Breast epithelium (tissue), 3 donors: ENCODE measurements at regions not wholly inside any gene's neighbourhood (a gene's known extent, or its start where the extent isn't known, plus 50 kb on each side); places are given as distances from the start of the nearest gene placed in this dataset.

Experiments
- POLR2A ChIP-seq: fragments of 450-650 bp; IDR thresholded peaks from one replicate; pipeline ENCODE4 v1.6.1; 2016; ENCODE audit warnings: antibody characterized with exemption, mild to moderate bottlenecking, moderate library complexity
- POLR2AphosphoS5 ChIP-seq, 3 donors: sonication (generic); formaldehyde crosslinking; IDR thresholded peaks; one replicate each; pipeline ENCODE4 v1.6.1; 2017; ENCODE audit warnings: antibody characterized with exemption in 3 of 3
- TF ChIP-seq, protein P1 (sequence below), 3 donors: fragments of 450-650 bp; IDR thresholded peaks; one replicate each; pipeline ENCODE4 v1.5.1; 2016 to 2017; ENCODE audit warnings: antibody characterized with exemption in 3 of 3, mild to moderate bottlenecking in 3 of 3, moderate library complexity in 3 of 3

DNA sequence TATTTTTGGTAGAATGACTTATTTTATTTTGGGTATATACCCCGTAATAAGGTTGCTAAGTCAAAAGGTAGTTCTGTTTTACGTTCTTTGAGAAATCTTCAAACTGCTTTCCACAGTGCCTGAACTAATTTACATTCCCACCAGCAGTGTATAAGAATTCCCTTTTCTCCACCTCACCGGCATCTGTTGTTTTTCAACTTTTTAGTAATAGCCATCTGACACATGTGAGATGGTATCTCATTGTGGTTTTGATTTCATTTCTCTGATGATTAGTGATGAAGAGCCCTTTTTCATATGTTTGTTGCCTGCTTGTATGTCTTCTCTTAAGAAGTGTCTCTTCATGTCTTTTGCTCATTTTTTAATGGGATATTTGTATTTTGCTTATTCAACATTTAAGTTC lies 215.2 kb upstream of the TFPI start:
- TF ChIP-seq, protein P1, sequence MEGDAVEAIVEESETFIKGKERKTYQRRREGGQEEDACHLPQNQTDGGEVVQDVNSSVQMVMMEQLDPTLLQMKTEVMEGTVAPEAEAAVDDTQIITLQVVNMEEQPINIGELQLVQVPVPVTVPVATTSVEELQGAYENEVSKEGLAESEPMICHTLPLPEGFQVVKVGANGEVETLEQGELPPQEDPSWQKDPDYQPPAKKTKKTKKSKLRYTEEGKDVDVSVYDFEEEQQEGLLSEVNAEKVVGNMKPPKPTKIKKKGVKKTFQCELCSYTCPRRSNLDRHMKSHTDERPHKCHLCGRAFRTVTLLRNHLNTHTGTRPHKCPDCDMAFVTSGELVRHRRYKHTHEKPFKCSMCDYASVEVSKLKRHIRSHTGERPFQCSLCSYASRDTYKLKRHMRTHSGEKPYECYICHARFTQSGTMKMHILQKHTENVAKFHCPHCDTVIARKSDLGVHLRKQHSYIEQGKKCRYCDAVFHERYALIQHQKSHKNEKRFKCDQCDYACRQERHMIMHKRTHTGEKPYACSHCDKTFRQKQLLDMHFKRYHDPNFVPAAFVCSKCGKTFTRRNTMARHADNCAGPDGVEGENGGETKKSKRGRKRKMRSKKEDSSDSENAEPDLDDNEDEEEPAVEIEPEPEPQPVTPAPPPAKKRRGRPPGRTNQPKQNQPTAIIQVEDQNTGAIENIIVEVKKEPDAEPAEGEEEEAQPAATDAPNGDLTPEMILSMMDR (IDR thresholded peaks at IDR 0.05) = no peak
- TF ChIP-seq POLR2AphosphoS5 (IDR thresholded peaks at IDR 0.05) (no peak), POLR2A (no peak)
